CD4-positive, alpha-beta T cell (primary cell): ENCODE measurements at regions not wholly inside any gene's neighbourhood (a gene's known extent, or its start where the extent isn't known, plus 50 kb on each side); places are given as distances from the start of the nearest gene placed in this dataset.

Source experiments
- ATAC-seq: fragments of 200-7000 bp; cut with Tn5 transposase; one replicate; pipeline ENCODE4 v1.10.0; 2022; ENCODE audit warnings: mild to moderate bottlenecking; ENCODE audit not compliant: poor library complexity
- CTCF ChIA-PET: fragments of 350-600 bp; sonication (Branson Sonifier 250); formaldehyde crosslinking; loops from one replicate; lab custom pipeline; 2021; ENCODE audit warnings: antibody characterized with exemption, inconsistent platforms; lab: Charles Lee
- POLR2A ChIA-PET: fragments of 350-600 bp; sonication (Branson Sonifier 250); formaldehyde crosslinking; loops from one replicate; lab custom pipeline; 2021; ENCODE audit warnings: antibody characterized with exemption, inconsistent platforms; lab: Charles Lee
- DNase-seq, 14 experiments: peaks; one replicate each; pipeline ENCODE4 v3.0.0-alpha.2; 2013 to 2020; ENCODE audit warnings: mixed read lengths in 2 of 14
- H3K27ac ChIP-seq, 2 donors: one replicate each; pipeline versions ENCODE4 v1.5.1 to v1.7.0; 2013; ENCODE audit warnings: low read length in 2 of 2, low read depth in 1 of 2, mild to moderate bottlenecking in 1 of 2
- H3K27me3 ChIP-seq, 2 experiments: 1 replicate in 1 of 2; 2 replicates in 1 of 2; pipeline versions ENCODE4 v1.6.1 to v1.7.0; 2013; ENCODE audit warnings: low read length in 2 of 2, control low read depth in 1 of 2, mild to moderate bottlenecking in 1 of 2, moderate library complexity in 1 of 2; ENCODE audit not compliant: insufficient read depth in 2 of 2, control insufficient read depth in 1 of 2
- H3K36me3 ChIP-seq: one replicate; pipeline ENCODE4 v1.6.1; 2013; ENCODE audit warnings: low read length, control low read depth; ENCODE audit not compliant: insufficient read depth
- H3K4me1 ChIP-seq: one replicate; pipeline ENCODE4 v1.6.1; 2013; ENCODE audit warnings: low read length, control low read depth; ENCODE audit not compliant: insufficient read depth
- H3K4me3 ChIP-seq: one replicate; pipeline ENCODE4 v1.5.1; 2013; ENCODE audit warnings: mild to moderate bottlenecking, low read length, moderate library complexity
- H3K9me3 ChIP-seq, 2 experiments: 1 replicate in 1 of 2; 2 replicates in 1 of 2; pipeline versions ENCODE4 v1.6.1 to v1.7.0; 2013; ENCODE audit warnings: low read length in 2 of 2, mild to moderate bottlenecking in 2 of 2, control low read depth in 1 of 2, moderate library complexity in 1 of 2; ENCODE audit not compliant: control insufficient read depth in 1 of 2, insufficient read depth in 1 of 2
- H3K27ac Mint-ChIP-seq: one replicate; pipeline ENCODE4 v1.8.0; 2020; ENCODE audit warnings: mixed read lengths
- H3K27me3 Mint-ChIP-seq: one replicate; pipeline ENCODE4 v1.8.0; 2021; ENCODE audit warnings: mixed read lengths
- H3K36me3 Mint-ChIP-seq: one replicate; pipeline ENCODE4 v1.8.0; 2021; ENCODE audit warnings: low read depth, mixed read lengths
- H3K4me1 Mint-ChIP-seq: one replicate; pipeline ENCODE4 v1.8.0; 2021; ENCODE audit warnings: low read depth, mixed read lengths
- H3K4me3 Mint-ChIP-seq: one replicate; pipeline ENCODE4 v1.8.0; 2020; ENCODE audit warnings: mild to moderate bottlenecking, mixed read lengths
- H3K9me3 Mint-ChIP-seq: one replicate; pipeline ENCODE4 v1.8.0; 2020; ENCODE audit warnings: mixed read lengths
- CTCF ChIP-seq: fragments of 200-600 bp; IDR thresholded peaks from one replicate; pipeline ENCODE4 v1.8.0; 2022; ENCODE audit warnings: antibody characterized with exemption, mild to moderate bottlenecking
- intact Hi-C, 2 experiments: fragments of 100-400 bp; cut with DNase I in 1 of 2; cut with micrococcal nuclease in 1 of 2; formaldehyde crosslinking; loops; one replicate each; pipeline versions ENCODE4 v1.15.1 to v1.9.0; 2023 to 2025; cut with DNase I, micrococcal nuclease

- ChIA-PET POLR2A (no interaction called here), CTCF (no interaction called here)
- Histone ChIP-seq H3K4me3 (no peak overlapping the region), H3K9me3 (no peaks in the 10 kb centered on the region), H3K4me1 (no peaks in the 10 kb centered on the region), H3K27ac (no peak overlapping the region), H3K27me3 (no peaks in the 10 kb centered on the region), H3K36me3 (no peaks in the 10 kb centered on the region)
- ATAC-seq (peak; percentile 42), DNase-seq (no peak)
- no peaks in the 10 kb centered on the region for H3K36me3 Mint-ChIP-seq
- H3K9me3 Mint-ChIP-seq: no peaks in the 10 kb centered on the region
- H3K27ac Mint-ChIP-seq: peak overlapping the region; percentile 80
- TF ChIP-seq CTCF: no peak
- H3K27me3 Mint-ChIP-seq: no peaks in the 10 kb centered on the region
- H3K4me1 Mint-ChIP-seq: peaks cover 28% of the 10 kb centered on the region
- peak overlapping the region; percentile 42 for H3K4me3 Mint-ChIP-seq
- intact Hi-C loops: loop anchor here (10.0 kb wide), 2 partner anchors 122 to 292 kb away; no protein-coding TSS in a partner anchor
These were observed 258.5 kb downstream of the HIVEP2 start for GRCh38 chr6:142686507-142686887.

DNA sequence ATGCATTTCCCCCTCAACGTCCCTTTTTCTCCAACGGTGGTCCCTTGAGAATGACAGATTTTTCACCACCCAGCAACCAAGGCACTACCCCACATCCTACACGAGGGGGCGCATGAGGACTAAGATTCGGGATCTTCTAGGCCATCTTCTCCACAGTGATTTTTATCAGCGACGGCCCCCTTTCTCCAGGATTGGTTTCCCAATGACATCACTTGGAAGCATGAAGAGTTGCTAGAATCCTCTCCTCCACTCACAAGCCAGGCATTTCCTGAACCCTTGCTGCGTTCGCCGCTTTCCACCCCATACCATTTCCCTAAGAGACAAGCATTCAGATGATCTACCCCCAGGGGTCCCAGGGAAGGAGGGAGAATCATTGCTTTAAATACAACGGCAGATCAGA lies 252.0 kb downstream of the HIVEP2 start:
- Mint-ChIP-seq H3K27me3 (no peaks in the 10 kb centered on the region), H3K36me3 (no peaks in the 10 kb centered on the region), H3K4me1 (peaks cover 21% of the 10 kb centered on the region), H3K27ac (no peak overlapping the region), H3K9me3 (no peaks in the 10 kb centered on the region), H3K4me3 (no peak overlapping the region)
- Histone ChIP-seq H3K36me3 (no peaks in the 10 kb centered on the region), H3K27ac (no peak overlapping the region), H3K27me3 (no peaks in the 10 kb centered on the region), H3K9me3 (no peaks in the 10 kb centered on the region), H3K4me3 (no peak overlapping the region), H3K4me1 (peaks cover 8% of the 10 kb centered on the region)
- ChIA-PET POLR2A (interaction anchor here (0.7 to 1.7 kb wide), 4 partner anchors 165 to 733 kb away, joined by 3 to 4 read pairs (median 4); no protein-coding TSS in a partner anchor), CTCF (interaction anchor here (0.7 to 3.1 kb wide), 8 partner anchors 11 to 734 kb away, joined by 3 to 20 read pairs (median 4); no protein-coding TSS in a partner anchor)
- DNase-seq: peak; percentile 43 to 82 (median 62)
- TF ChIP-seq CTCF: peak; percentile 96
- peak; percentile 89 for ATAC-seq
- intact Hi-C loops: loop anchor here (1.0 to 10.0 kb wide), 13 partner anchors 126 to 1322 kb away; partner anchors contain the start of gene HIVEP2 (in 1 of the 2)

DNA sequence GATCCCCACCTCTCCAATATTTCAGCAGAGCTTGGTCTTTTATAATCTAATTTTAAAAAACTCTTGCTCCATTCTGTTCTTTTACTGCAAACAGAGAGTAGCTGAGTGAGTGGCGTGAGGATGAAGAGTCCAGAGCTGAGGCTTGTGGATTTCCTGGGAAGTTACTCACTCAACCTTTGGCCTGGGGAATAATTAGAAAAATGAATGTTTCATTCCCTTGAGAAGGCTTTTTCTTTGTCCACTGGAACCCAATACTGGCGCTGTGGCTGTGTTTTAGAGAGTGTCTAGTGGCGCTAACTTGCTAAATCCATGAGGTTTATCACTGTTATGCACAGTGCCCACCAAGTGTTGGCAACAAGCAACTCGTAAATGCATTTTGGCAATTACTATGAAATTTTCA lies 251.5 kb downstream of the HIVEP2 start:
- Histone ChIP-seq H3K27me3 (no peaks in the 10 kb centered on the region), H3K36me3 (no peaks in the 10 kb centered on the region), H3K9me3 (no peaks in the 10 kb centered on the region), H3K27ac (no peak overlapping the region), H3K4me3 (no peak overlapping the region), H3K4me1 (peaks cover 8% of the 10 kb centered on the region)
- no peak for ATAC-seq
- no peak overlapping the region for H3K27ac Mint-ChIP-seq
- DNase-seq: no peak
- peaks cover 22% of the 10 kb centered on the region for H3K4me1 Mint-ChIP-seq
- POLR2A ChIA-PET: interaction anchor here (1.7 kb wide), 1 partner anchor 733 kb away, joined by 4 read pairs; no protein-coding TSS in a partner anchor
- CTCF ChIA-PET: interaction anchor here (1.1 to 3.1 kb wide), 4 partner anchors 250 to 734 kb away, joined by 3 to 20 read pairs (median 7); no protein-coding TSS in a partner anchor
- TF ChIP-seq CTCF: no peak
- no peaks in the 10 kb centered on the region for H3K9me3 Mint-ChIP-seq
- H3K36me3 Mint-ChIP-seq: no peaks in the 10 kb centered on the region
- no peaks in the 10 kb centered on the region for H3K27me3 Mint-ChIP-seq
- intact Hi-C loops: loop anchor here (1.0 to 10.0 kb wide), 13 partner anchors 126 to 1321 kb away; partner anchors contain the start of gene HIVEP2 (in 1 of the 2)
- H3K4me3 Mint-ChIP-seq: no peak overlapping the region
